ENCODE measurements at regions not wholly inside any gene's neighbourhood (a gene's known extent, or its start where the extent isn't known, plus 50 kb on each side); places are given as distances from the start of the nearest gene placed in this dataset.
"Not testable (repeated sequence)": the region's sequence is repeated elsewhere in the genome, so short reads cannot be mapped to it uniquely, and the experiment has no call there.

DNA sequence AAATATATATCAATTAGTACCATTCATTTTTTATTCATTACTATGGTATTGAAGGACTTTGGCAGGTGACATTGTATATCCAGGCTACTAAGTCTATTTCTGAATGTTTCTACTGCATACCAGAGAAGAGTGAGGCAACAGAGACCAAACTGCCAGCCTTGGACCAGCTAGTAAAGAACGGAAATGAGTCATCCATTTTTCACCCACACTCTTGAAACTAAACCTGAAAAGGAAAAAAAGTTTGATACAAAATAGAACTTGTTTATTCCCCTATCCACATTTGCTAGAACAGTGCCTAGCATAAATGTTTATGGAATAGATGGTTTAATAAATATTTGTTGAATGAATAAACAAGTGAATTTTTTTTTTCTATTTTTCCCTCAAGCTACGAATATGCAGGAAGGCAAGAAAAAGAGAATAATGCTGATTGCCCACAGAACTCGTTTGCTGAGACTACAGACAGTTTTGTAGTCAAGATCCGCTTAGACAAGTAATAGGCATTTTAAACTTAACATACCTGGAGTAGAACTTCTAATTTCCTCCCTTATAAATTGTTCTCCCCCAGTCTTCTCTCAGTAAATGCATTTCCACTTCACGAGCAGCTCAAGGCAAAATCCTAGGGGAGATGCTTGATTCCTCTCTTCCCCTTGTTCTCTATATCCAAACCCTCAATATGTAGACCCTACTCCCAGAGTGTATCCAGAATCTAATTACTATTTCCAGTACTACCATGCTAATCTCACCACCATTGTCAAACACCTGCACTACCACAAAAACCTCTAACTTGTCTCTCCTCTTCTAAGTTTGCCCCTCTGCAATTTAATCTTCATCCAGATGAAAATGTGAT is 146.2 kb upstream of the RASA1 start:
- no peak for DNase-seq
- Histone ChIP-seq H3K27me3 (ENCODE audit: control insufficient read depth, insufficient read depth, low read length) (no peaks in the 10 kb centered on the region), H3K36me3 (replicated peaks; ENCODE audit: control insufficient read depth, insufficient read depth, low read length) (no peaks in the 10 kb centered on the region), H3K4me3 (ENCODE audit: insufficient read depth, low read depth, low read length) (no peak overlapping the region)

DNA sequence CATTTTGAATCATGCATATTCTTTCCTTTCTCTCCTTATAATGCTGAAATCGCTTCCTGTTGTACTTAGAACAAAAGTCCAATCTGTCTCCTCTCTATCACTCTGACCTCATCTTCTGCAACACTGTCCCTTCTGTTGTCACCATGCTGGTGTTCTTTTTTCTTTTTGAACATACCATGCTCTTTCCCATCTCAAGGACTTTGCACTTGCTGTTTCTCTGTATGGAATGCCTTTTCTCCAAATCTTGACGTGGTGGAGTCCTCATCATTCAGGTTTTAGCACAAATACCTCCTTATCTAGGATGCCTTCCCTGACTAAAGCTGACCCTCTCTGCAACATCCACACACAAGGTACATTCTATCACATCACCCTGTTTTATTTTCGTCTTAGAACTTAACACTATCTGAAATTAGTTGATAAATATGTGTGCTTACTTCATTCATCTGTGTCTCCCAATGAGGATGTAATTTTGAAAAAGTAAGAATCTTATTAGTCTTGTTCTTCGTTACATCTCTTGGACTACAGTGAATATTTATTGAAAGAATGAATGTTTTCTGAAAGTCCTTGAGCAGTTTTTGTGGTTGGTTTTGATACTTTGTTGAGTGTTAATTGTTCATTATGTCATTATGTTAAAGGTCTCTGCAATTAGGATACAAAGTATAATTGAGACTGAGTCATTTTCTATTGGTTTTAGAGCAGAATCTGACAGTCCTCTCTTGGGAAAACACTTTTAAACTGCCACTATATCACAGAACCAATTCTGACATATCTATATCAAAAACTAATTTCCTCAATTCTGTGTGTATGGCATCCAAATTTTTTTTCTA is 145.3 kb upstream of the RASA1 start:
- Histone ChIP-seq H3K27me3 (ENCODE audit: control insufficient read depth, insufficient read depth, low read length) (no peaks in the 10 kb centered on the region), H3K4me3 (ENCODE audit: insufficient read depth, low read depth, low read length) (no peak overlapping the region), H3K36me3 (replicated peaks; ENCODE audit: control insufficient read depth, insufficient read depth, low read length) (no peaks in the 10 kb centered on the region)
- DNase-seq, result no peak

DNA sequence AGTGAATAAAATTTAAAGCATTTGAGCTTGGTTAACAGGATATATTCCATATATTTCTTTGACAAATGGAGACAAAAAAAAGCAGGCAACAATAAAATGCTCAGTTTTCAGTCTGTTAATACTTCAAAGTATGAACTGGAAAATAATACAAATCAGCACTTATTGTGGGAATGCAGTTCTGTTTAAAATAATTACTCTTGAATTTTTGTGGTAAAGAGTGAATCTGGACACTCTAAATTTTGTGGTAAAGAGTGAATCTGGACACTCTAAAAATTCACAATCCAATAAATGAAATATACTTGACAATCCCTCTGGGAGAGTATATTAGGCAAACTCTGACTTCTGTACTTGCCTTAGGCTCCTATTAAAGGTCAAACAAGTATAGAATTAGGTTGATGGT is 141.9 kb upstream of the RASA1 start:
- Histone ChIP-seq H3K36me3 (replicated peaks; ENCODE audit: control insufficient read depth, insufficient read depth, low read length) (no peaks in the 10 kb centered on the region), H3K4me3 (ENCODE audit: insufficient read depth, low read depth, low read length) (no peak overlapping the region), H3K27me3 (ENCODE audit: control insufficient read depth, insufficient read depth, low read length) (no peaks in the 10 kb centered on the region)
- no peak for DNase-seq

DNA sequence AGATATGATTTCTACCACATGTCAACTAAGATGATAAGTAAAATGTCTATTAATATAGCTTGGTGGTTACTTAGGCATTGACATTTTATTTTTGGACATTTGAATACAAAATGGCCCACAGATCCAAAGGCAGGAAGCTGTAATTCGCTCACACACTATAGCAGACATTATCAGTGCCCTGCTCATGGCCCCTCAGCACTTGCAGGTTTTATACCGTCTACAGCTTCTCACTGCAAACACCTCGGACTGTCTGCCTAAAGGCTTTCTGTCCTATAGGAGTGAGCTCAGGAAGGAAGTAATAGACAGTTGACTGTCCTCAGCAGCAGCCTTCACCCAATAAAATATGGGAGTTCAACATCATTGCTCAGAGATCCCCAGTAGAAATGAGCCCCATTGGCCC is 140.8 kb upstream of the RASA1 start:
- H3K4me3 ChIP-seq (ENCODE audit: insufficient read depth, low read depth, low read length), result no peak overlapping the region
- DNase-seq, result no peak
- no peaks in the 10 kb centered on the region for H3K36me3 ChIP-seq (replicated peaks; ENCODE audit: control insufficient read depth, insufficient read depth, low read length)
- H3K27me3 ChIP-seq (ENCODE audit: control insufficient read depth, insufficient read depth, low read length), result no peaks in the 10 kb centered on the region

DNA sequence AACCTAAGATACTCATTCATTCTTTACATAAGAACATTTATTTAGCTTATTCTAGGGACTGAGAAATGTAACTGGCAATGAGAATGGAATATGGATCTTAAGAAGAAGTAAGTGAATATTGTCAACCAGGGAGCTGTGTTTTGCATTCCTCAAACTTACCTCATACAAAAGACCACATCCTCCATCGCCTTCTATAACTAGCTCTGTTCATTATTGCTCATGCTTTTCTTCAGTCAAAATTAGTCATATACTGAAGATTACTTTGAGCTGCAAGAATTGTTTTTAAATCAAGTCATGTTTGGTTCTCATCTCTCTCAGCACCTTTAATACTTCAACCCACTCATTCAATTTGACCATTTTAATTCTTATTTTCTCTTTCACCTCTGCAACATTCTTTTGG is 140.3 kb upstream of the RASA1 start:
- Histone ChIP-seq H3K36me3 (replicated peaks; ENCODE audit: control insufficient read depth, insufficient read depth, low read length) (no peaks in the 10 kb centered on the region), H3K27me3 (ENCODE audit: control insufficient read depth, insufficient read depth, low read length) (no peaks in the 10 kb centered on the region), H3K4me3 (ENCODE audit: insufficient read depth, low read depth, low read length) (no peak overlapping the region)
- no peak for DNase-seq

DNA sequence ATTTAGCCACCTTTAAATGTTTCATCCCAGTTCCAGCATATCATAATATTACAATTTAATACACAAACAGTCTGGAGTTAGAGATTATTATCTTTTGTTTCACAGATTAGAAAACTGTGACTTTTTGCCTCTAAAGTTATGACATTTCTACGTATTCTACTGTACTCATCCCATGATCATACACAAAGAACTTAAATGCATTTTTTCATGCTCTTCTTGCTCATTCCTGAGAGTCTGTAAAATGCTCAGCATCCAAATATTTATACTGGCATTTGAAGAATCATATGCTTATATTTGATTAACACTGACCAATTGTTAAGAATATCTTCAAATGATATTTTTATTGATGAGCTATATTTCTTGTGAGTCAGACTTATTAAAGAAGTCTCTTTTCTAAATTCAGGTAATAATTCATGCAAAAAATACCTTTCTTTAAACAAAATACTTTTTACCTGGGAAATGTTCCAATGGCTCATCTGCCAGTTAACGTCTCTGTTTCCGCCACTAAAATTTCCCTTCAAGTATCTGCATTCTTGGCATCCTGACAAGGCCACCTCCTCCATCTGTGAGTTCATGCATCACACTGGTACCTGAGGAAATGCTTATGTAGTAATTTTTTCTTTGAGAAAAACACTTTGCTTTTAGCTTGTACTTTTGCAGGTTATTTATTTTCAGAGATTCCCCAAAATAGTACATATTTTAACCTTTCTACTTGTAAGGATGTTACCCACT is 139.6 kb upstream of the RASA1 start:
- Histone ChIP-seq H3K36me3 (replicated peaks; ENCODE audit: control insufficient read depth, insufficient read depth, low read length) (no peaks in the 10 kb centered on the region), H3K4me3 (ENCODE audit: insufficient read depth, low read depth, low read length) (no peak overlapping the region), H3K27me3 (ENCODE audit: control insufficient read depth, insufficient read depth, low read length) (no peaks in the 10 kb centered on the region)
- no peak for DNase-seq

DNA sequence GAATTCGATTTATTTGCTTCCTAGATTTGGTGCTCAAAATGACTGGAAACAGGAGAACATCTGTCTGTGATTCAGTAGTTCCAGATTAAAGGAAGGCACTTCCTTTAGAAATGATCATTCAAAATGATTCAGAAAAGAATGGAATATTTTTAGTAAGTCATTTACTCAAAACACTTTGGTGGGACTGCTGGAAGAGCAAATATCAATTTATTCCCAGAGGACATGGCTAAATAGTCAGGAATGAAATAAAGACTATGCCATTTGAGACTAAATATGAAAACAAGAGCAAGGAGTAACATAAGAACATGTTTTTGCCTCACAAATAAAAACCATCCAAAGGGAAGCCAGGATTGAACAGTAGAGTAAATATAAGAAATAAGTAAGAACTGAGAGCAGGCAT is 138.6 kb upstream of the RASA1 start:
- no peaks in the 10 kb centered on the region for H3K36me3 ChIP-seq (replicated peaks; ENCODE audit: control insufficient read depth, insufficient read depth, low read length)
- DNase-seq, result no peak

DNA sequence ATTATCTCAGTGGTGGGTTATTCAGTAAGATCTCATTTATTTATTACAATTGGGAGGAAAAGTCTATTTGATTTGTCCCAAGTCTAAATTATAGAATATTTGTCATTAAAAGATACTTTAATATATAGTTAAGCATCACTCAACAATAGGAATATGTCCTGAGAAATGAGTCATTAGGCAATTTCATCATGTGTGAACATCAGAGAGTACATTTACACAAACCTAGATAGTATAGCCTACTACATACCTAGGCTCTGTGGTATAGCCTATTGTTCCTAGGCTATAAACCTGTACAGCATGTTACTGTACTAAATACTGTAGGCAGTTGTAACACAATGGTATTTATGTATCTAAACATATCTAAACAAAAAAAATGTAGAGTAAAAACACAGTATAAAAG is 135.0 kb upstream of the RASA1 start:
- DNase-seq, result no peak
- Histone ChIP-seq H3K4me3 (ENCODE audit: insufficient read depth, low read depth, low read length) (no peak overlapping the region), H3K27me3 (ENCODE audit: control insufficient read depth, insufficient read depth, low read length) (no peaks in the 10 kb centered on the region)

More for the DNA sequence above, 138.6 kb upstream of the RASA1 start:
- H3K4me3 ChIP-seq (ENCODE audit: insufficient read depth, low read depth, low read length), result no peak overlapping the region
- H3K27me3 ChIP-seq (ENCODE audit: control insufficient read depth, insufficient read depth, low read length), result no peaks in the 10 kb centered on the region

DNA sequence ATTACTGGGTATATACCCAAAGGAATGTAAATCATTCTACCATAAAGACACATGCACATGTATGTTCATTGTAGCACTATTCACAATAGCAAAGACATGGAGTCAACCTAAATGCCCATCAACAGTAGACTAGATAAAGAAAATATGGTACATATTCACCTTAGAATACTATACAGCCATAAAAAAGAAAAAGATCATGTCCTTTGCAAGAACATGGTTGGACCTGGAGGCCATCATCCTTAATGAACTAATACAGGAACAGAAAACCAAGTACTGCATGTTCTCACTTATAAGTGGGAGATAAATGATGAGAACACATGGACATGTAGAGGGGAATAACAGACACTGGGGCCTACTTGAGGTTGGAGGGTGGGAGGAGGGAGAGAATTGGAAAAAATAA is 133.2 kb upstream of the RASA1 start:
- H3K4me3 ChIP-seq (ENCODE audit: insufficient read depth, low read depth, low read length); DNase-seq; H3K27me3 ChIP-seq (ENCODE audit: control insufficient read depth, insufficient read depth, low read length); H3K36me3 ChIP-seq (replicated peaks; ENCODE audit: control insufficient read depth, insufficient read depth, low read length): not testable (repeated sequence)

More for the DNA sequence above, 135.0 kb upstream of the RASA1 start:
- H3K36me3 ChIP-seq (replicated peaks; ENCODE audit: control insufficient read depth, insufficient read depth, low read length), result no peaks in the 10 kb centered on the region

DNA sequence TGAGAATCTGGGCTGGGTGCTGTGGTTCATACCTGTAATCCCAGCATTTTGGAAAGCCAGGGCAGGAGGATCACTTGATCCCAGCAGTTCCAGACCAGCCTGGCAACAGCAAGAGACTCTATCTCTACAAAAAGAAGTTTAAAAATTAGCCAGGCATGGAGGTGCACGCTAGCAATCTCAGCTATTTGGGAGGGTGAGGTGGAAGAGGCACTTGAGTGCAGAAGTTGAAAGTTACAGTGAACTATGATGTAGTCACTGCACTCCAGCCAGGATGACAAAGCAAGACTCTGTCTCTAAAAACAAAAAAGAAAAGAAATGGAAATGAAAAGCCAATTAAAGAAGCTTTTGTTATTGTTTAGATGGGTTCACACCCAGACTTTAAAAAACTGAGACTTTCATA is 131.6 kb upstream of the RASA1 start:
- DNase-seq, result no peak
- Histone ChIP-seq H3K36me3 (replicated peaks; ENCODE audit: control insufficient read depth, insufficient read depth, low read length) (no peaks in the 10 kb centered on the region), H3K27me3 (ENCODE audit: control insufficient read depth, insufficient read depth, low read length) (no peaks in the 10 kb centered on the region), H3K4me3 (ENCODE audit: insufficient read depth, low read depth, low read length) (no peak overlapping the region)

DNA sequence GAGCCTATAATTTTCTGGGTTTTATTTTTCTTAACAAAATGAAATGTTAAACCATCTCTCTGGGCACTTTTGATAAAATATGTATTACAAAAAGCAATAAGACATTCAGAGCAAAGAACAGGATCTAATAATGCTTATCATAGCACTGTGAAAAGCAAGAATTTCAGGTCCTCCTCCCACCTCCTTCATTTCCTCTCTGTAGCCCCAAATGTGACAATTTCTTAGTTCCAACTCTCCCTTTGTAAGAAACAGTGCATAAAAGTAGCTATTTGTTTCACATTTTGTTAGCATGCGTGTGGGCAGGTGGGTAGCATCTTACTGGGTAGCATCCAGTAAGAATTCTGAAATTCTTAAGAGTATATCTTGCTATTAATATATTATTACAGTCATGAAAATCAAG is 130.9 kb upstream of the RASA1 start:
- no peaks in the 10 kb centered on the region for H3K27me3 ChIP-seq (ENCODE audit: control insufficient read depth, insufficient read depth, low read length)
- no peaks in the 10 kb centered on the region for H3K36me3 ChIP-seq (replicated peaks; ENCODE audit: control insufficient read depth, insufficient read depth, low read length)
- H3K4me3 ChIP-seq (ENCODE audit: insufficient read depth, low read depth, low read length), result no peak overlapping the region
- DNase-seq, result no peak

DNA sequence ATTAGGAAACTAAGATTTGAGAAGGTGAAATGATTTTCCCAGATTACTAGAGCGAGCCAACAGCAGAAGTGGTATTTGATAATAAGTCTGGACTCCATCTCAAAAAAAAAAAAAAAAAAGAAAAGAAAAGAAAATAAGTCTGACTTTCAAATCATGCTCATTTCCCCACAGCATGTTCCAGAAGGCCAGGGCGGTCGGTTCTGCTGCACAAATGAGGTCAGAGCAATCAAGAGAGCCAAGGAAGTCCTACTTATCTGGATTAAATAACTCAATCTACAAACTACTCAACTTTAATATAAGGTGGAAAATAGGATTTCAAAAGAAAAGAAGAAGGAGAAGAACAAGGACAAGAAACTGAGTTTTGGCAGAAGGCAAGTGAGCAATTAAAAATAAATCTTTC is 130.4 kb upstream of the RASA1 start:
- Histone ChIP-seq H3K27me3 (ENCODE audit: control insufficient read depth, insufficient read depth, low read length) (no peaks in the 10 kb centered on the region), H3K36me3 (replicated peaks; ENCODE audit: control insufficient read depth, insufficient read depth, low read length) (no peaks in the 10 kb centered on the region), H3K4me3 (ENCODE audit: insufficient read depth, low read depth, low read length) (no peak overlapping the region)
- no peak for DNase-seq

DNA sequence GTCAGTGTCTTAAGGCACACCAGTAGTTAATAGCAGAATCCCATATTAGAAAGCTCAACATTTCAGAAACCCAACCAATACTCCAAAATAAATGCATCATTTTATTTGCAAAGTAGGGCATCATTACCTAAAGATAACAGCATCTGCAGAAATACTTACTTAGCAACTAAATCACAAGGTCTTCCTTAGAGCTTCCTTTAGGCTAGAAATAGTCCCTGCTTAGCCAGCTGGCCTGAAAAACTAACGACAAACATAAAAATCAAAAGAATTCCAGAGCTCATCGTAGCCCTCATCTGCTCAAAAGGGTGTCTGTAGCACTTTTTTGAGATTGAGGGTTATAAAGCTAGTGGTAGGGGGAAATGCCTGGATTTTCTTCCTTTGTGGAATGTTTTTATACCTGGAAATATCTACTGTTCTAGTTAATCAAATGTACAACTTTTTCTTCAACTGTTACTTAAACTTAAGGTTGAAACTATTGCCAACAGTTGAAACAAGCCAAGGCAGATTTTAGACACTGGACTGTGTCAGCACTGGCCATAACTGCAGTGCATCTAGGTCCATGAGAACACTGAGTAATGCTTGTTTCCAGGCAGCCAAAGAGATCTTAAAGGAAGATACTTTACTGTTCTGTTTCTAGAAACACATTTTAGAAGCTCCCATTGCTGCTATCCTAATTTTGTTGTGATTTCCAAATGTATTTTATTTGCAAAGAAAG is 129.4 kb upstream of the RASA1 start:
- H3K4me3 ChIP-seq (ENCODE audit: insufficient read depth, low read depth, low read length), result no peak overlapping the region
- no peak for DNase-seq
- H3K27me3 ChIP-seq (ENCODE audit: control insufficient read depth, insufficient read depth, low read length), result no peaks in the 10 kb centered on the region
- H3K36me3 ChIP-seq (replicated peaks; ENCODE audit: control insufficient read depth, insufficient read depth, low read length), result no peaks in the 10 kb centered on the region

DNA sequence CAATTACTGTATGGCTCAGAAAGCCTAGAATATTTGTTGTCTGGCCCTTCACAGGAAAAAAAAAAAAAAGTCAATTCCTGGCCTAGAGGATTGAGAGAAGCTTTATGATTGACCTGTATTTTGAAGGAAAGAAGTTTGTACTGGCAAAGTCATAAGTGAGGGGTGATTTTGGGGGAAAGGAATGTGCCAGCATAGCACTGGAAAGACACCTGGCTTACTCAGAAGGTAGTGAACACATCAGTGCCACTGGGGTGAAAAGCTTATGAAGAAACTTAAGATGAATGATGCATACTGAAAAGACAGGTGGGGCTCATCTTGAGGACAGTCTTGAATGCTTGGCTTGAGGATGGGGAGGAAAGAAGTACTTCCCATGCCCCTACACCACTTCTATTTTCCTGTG is 127.9 kb upstream of the RASA1 start:
- no peaks in the 10 kb centered on the region for H3K27me3 ChIP-seq (ENCODE audit: control insufficient read depth, insufficient read depth, low read length)
- no peaks in the 10 kb centered on the region for H3K36me3 ChIP-seq (replicated peaks; ENCODE audit: control insufficient read depth, insufficient read depth, low read length)
- no peak overlapping the region for H3K4me3 ChIP-seq (ENCODE audit: insufficient read depth, low read depth, low read length)
- no peak for DNase-seq

All from H7 (cell line).